RWPE2 (cell line): ENCODE measurements at regions not wholly inside any gene's neighbourhood (a gene's known extent, or its start where the extent isn't known, plus 50 kb on each side); places are given as distances from the start of the nearest gene placed in this dataset.
A peak's percentile ranks its signal among the peaks of the same experiment; 100 is the strongest.

ENCODE experiments used
- ATAC-seq: fragments of 200-7000 bp; cut with Tn5 transposase; 3 replicates; pipeline ENCODE4 v1.9.1; 2021; ENCODE audit warnings: low read depth
- DNase-seq: peaks from one replicate; pipeline ENCODE4 v3.0.0-alpha.2; 2020; ENCODE audit warnings: low spot score
- H3K27ac ChIP-seq: fragments of 450-650 bp; 2 replicates; pipeline ENCODE4 v1.5.1; 2017; ENCODE audit warnings: mild to moderate bottlenecking; ENCODE audit not compliant: poor library complexity, severe bottlenecking
- H3K27me3 ChIP-seq: fragments of 250-450 bp; sonication (Bioruptor Pico); 2 replicates; pipeline ENCODE4 v1.5.1; 2021; ENCODE audit warnings: mild to moderate bottlenecking, moderate library complexity; ENCODE audit not compliant: insufficient read depth, poor library complexity, severe bottlenecking
- H3K36me3 ChIP-seq: fragments of 250-450 bp; sonication (Bioruptor Pico); 2 replicates; pipeline ENCODE4 v1.5.1; 2020; ENCODE audit warnings: low read depth, mild to moderate bottlenecking, moderate library complexity
- H3K4me1 ChIP-seq: fragments of 250-450 bp; sonication (Bioruptor Pico); 2 replicates; pipeline ENCODE4 v1.5.1; 2021; ENCODE audit warnings: mild to moderate bottlenecking, moderate library complexity; ENCODE audit not compliant: insufficient read depth, poor library complexity, severe bottlenecking
- H3K4me3 ChIP-seq: fragments of 250-450 bp; sonication (Bioruptor Pico); 2 replicates; pipeline ENCODE4 v1.5.1; 2021; ENCODE audit warnings: mild to moderate bottlenecking, moderate library complexity; ENCODE audit not compliant: severe bottlenecking
- H3K9me3 ChIP-seq: fragments of 250-450 bp; sonication (Bioruptor Pico); 2 replicates; pipeline ENCODE4 v1.5.1; 2021; ENCODE audit warnings: mild to moderate bottlenecking, moderate library complexity; ENCODE audit not compliant: severe bottlenecking
- CTCF ChIP-seq: fragments of 450-650 bp; IDR thresholded peaks from one replicate; pipeline ENCODE4 v1.5.1; 2017; ENCODE audit warnings: mild to moderate bottlenecking, moderate library complexity; ENCODE audit not compliant: poor library complexity, severe bottlenecking

GRCh38 chr9:8224381-8224801 lies 424.8 kb upstream of the DMAC1 start:
- Histone ChIP-seq H3K4me1 (no peaks in the 10 kb centered on the region), H3K27me3 (no peaks in the 10 kb centered on the region), H3K4me3 (no peak overlapping the region), H3K36me3 (no peaks in the 10 kb centered on the region), H3K27ac (no peak overlapping the region), H3K9me3 (peaks cover 2% of the 10 kb centered on the region)
- TF ChIP-seq CTCF, result no peak
- DNase-seq, result no peak
- ATAC-seq, result peak; percentile 41; the same call in 1 of the 3 replicates

GRCh38 chr9:8223861-8224260 lies 424.3 kb upstream of the DMAC1 start:
- no peaks in the 10 kb centered on the region for H3K4me1 ChIP-seq
- H3K9me3 ChIP-seq, result peaks cover 2% of the 10 kb centered on the region
- no peak overlapping the region for H3K4me3 ChIP-seq
- no peak overlapping the region for H3K27ac ChIP-seq
- DNase-seq (no peak), ATAC-seq (no peak)
- no peaks in the 10 kb centered on the region for H3K27me3 ChIP-seq
- TF ChIP-seq CTCF, result no peak
- no peaks in the 10 kb centered on the region for H3K36me3 ChIP-seq

- no peak for TF ChIP-seq CTCF
- DNase-seq (no peak), ATAC-seq (no peak)
- no peaks in the 10 kb centered on the region for H3K36me3 ChIP-seq
- no peaks in the 10 kb centered on the region for H3K9me3 ChIP-seq
- H3K27ac ChIP-seq, result no peak overlapping the region
- no peaks in the 10 kb centered on the region for H3K4me1 ChIP-seq
- H3K27me3 ChIP-seq, result no peaks in the 10 kb centered on the region
- no peak overlapping the region for H3K4me3 ChIP-seq
These were observed 421.9 kb upstream of the DMAC1 start for GRCh38 chr9:8221462-8221861.

- ATAC-seq (no peak), DNase-seq (no peak)
- no peaks in the 10 kb centered on the region for H3K27me3 ChIP-seq
- H3K9me3 ChIP-seq, result no peaks in the 10 kb centered on the region
- H3K27ac ChIP-seq, result no peak overlapping the region
- H3K4me3 ChIP-seq, result no peak overlapping the region
- H3K4me1 ChIP-seq, result no peaks in the 10 kb centered on the region
- H3K36me3 ChIP-seq, result no peaks in the 10 kb centered on the region
- TF ChIP-seq CTCF, result no peak
These were observed 408.9 kb upstream of the DMAC1 start for GRCh38 chr9:8208465-8208864.

GRCh38 chr9:8207596-8207995 lies 408.0 kb upstream of the DMAC1 start:
- H3K36me3 ChIP-seq, result no peaks in the 10 kb centered on the region
- no peaks in the 10 kb centered on the region for H3K4me1 ChIP-seq
- H3K27me3 ChIP-seq, result no peaks in the 10 kb centered on the region
- no peak for TF ChIP-seq CTCF
- no peak overlapping the region for H3K27ac ChIP-seq
- no peaks in the 10 kb centered on the region for H3K9me3 ChIP-seq
- DNase-seq, result no peak
- H3K4me3 ChIP-seq, result no peak overlapping the region
- no peak for ATAC-seq
